HFFc6 (cell line): ENCODE measurements at regions not wholly inside any gene's neighbourhood (a gene's known extent, or its start where the extent isn't known, plus 50 kb on each side); places are given as distances from the start of the nearest gene placed in this dataset.

Experiments used
- DNase-seq: peaks from one replicate; pipeline ENCODE4 v3.0.0-alpha.2; 2018
- H3K27ac Mint-ChIP-seq: 2 replicates; pipeline ENCODE4 v1.8.0; 2020; ENCODE audit warnings: mild to moderate bottlenecking, mixed read lengths
- H3K27me3 Mint-ChIP-seq: 2 replicates; pipeline ENCODE4 v1.8.0; 2021; ENCODE audit warnings: mild to moderate bottlenecking, moderate library complexity, mixed read lengths; ENCODE audit not compliant: insufficient read depth
- H3K36me3 Mint-ChIP-seq: 2 replicates; pipeline ENCODE4 v1.8.0; 2021; ENCODE audit warnings: low read depth, mixed read lengths
- H3K4me1 Mint-ChIP-seq: 2 replicates; pipeline ENCODE4 v1.8.0; 2020; ENCODE audit warnings: low read depth, mixed read lengths
- H3K4me3 Mint-ChIP-seq: 2 replicates; pipeline ENCODE4 v1.8.0; 2020; ENCODE audit warnings: mild to moderate bottlenecking, moderate library complexity, mixed read lengths
- H3K9me3 Mint-ChIP-seq: 2 replicates; pipeline ENCODE4 v1.8.0; 2020; ENCODE audit warnings: mild to moderate bottlenecking, mixed read lengths
- TF ChIP-seq, protein P1 (sequence below): fragments of 200-600 bp; sonication (generic); IDR thresholded peaks from 2 replicates; pipeline ENCODE4 v1.5.0; 2021; ENCODE audit warnings: antibody characterized with exemption, mild to moderate bottlenecking

DNA sequence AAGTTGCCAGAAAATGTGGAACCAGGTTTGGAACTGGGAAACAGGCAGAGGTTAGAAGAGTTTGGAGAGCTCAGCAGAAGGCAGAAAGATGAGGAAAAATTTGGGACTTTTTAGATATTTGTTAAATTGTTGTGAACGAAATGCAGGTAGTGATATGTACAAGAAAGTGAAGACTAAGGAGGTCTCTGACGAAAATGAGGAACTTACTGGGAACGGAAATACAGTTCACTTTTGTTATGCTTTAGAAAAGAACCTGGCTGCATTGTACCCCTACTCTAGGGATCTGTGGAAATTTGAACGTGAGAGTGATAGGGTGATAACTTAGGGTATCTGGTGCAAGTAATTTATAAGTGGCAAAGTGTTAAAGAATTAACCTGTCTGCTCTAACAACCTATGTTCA lies 632.4 kb downstream of the SLITRK5 start:
- Mint-ChIP-seq H3K4me3 (no peak overlapping the region), H3K27me3 (no peaks in the 10 kb centered on the region), H3K27ac (no peak overlapping the region), H3K4me1 (no peaks in the 10 kb centered on the region), H3K9me3 (peaks cover 33% of the 10 kb centered on the region), H3K36me3 (0 out of 2 replicates have a peak, but pooled peaks cover 8% of the 10 kb centered on the region)
- no peak for DNase-seq
- TF ChIP-seq, protein P1, sequence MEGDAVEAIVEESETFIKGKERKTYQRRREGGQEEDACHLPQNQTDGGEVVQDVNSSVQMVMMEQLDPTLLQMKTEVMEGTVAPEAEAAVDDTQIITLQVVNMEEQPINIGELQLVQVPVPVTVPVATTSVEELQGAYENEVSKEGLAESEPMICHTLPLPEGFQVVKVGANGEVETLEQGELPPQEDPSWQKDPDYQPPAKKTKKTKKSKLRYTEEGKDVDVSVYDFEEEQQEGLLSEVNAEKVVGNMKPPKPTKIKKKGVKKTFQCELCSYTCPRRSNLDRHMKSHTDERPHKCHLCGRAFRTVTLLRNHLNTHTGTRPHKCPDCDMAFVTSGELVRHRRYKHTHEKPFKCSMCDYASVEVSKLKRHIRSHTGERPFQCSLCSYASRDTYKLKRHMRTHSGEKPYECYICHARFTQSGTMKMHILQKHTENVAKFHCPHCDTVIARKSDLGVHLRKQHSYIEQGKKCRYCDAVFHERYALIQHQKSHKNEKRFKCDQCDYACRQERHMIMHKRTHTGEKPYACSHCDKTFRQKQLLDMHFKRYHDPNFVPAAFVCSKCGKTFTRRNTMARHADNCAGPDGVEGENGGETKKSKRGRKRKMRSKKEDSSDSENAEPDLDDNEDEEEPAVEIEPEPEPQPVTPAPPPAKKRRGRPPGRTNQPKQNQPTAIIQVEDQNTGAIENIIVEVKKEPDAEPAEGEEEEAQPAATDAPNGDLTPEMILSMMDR = no peak

DNA sequence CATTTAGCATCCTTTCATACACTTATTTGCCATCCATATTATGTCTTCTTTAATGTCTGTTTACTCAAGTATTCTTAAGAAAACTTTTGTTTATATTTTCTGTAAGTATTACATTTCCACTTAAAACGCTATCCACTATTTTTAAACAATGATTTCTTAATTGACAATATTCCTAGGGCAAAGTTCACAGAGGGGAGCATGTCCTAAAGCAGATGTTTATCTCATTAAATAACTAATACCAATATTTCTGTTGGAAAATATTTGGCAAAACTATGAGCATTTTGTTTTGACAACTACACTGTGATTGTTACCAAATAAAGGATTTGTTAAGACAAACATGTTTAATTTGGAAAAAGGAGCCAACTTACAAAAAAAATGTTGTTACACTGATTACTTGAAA lies 643.3 kb downstream of the SLITRK5 start:
- Mint-ChIP-seq H3K27me3 (no peaks in the 10 kb centered on the region), H3K9me3 (peaks cover 13% of the 10 kb centered on the region), H3K4me1 (no peaks in the 10 kb centered on the region), H3K36me3 (no peaks in the 10 kb centered on the region), H3K27ac (no peak overlapping the region), H3K4me3 (no peak overlapping the region)
- no peak for DNase-seq
- TF ChIP-seq, protein P1 = no peak

DNA sequence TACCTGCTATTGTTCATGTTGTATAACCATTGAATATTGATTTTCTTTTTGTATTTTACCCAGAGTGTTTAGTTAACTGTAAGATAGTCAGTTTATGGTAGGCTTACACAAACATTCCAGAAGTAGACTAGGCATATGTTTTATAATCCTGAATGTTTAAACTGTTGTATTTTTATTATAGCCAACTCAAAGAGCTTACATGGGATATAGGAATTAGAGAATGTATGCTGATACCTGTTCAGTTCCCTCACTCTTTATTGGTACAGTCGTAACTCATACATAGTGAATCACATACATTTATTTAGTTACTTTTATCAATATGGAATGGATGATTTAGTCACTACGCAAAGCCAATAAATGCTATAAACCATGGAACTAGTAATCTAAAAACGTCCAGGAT lies 657.9 kb downstream of the SLITRK5 start:
- no peaks in the 10 kb centered on the region for H3K36me3 Mint-ChIP-seq
- H3K4me1 Mint-ChIP-seq = no peaks in the 10 kb centered on the region
- no peak overlapping the region for H3K27ac Mint-ChIP-seq
- H3K27me3 Mint-ChIP-seq = peaks cover 1% of the 10 kb centered on the region; the same call in 1 of the 2 replicates
- peaks cover 31% of the 10 kb centered on the region for H3K9me3 Mint-ChIP-seq
- no peak for DNase-seq
- no peak overlapping the region for H3K4me3 Mint-ChIP-seq
- TF ChIP-seq, protein P1 = no peak

DNA sequence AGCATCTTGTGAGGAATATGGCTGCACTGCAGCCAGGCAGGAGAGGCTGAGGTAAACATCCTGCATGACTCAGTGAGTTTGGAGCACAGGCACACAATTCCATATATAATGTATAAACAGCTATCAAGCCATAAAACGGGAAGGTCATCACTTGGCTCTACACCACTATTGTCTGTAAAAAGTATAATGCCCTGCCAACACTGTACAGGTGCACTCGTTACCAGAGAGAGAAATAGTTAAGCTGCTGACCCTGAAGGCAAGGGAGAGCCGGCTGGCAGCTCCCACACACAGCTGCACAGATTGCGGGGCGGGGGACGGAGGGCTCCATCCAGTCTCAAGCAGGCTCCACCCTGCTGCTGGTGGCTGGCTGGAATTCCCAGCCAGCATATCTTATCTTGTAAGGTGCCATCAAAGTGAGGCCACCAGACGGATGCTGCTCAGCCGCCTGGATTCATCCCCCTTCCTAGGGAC lies 668.1 kb downstream of the SLITRK5 start:
- no peak for DNase-seq
- H3K4me3 Mint-ChIP-seq = no peak overlapping the region
- H3K4me1 Mint-ChIP-seq = no peaks in the 10 kb centered on the region
- no peak overlapping the region for H3K27ac Mint-ChIP-seq
- H3K9me3 Mint-ChIP-seq = peaks cover 40% of the 10 kb centered on the region
- no peaks in the 10 kb centered on the region for H3K36me3 Mint-ChIP-seq
- TF ChIP-seq, protein P1 = no peak
- no peaks in the 10 kb centered on the region; the same call in 1 of the 2 replicates for H3K27me3 Mint-ChIP-seq

DNA sequence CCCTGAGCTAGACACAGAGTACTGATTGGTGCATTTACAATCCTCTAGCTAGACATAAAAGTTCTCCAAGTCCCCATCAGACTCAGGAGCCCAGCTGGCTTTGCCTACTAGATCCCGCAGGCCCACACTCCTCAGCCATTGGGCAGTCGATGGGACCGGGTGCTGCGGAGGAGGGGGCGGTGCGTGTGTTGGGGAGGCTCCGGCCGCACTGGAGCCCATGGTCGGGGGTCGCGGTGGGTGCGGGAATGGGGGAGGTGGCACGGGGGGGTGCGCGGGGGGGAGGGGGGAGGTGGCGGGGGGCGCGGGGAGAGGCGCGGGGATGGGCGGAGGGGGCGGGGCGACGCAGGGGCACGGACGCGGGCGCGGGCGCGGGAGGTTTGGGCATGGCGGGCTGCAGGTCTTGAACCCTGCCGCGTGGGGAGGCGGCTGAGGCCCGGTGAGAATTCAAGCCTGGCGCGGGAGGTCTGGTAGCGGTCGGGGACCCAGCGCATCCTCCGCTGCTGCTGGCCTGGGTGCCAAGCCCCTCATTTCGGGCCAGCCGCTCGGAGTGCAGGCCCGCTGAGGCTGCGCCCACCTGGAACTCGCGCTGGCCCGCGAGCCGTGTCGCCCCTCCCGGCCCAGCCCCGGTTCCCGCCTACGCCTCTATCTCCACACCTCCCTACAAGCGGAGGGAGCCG lies 674.1 kb downstream of the SLITRK5 start:
- H3K4me1 Mint-ChIP-seq = no peaks in the 10 kb centered on the region
- TF ChIP-seq, protein P1 = no peak
- no peak overlapping the region for H3K27ac Mint-ChIP-seq
- H3K9me3 Mint-ChIP-seq = peaks cover 36% of the 10 kb centered on the region
- H3K4me3 Mint-ChIP-seq = no peak overlapping the region
- no peaks in the 10 kb centered on the region for H3K27me3 Mint-ChIP-seq
- DNase-seq = no peak
- no peaks in the 10 kb centered on the region for H3K36me3 Mint-ChIP-seq
